Epithelial cell of esophagus (primary cell): ENCODE measurements at regions not wholly inside any gene's neighbourhood (a gene's known extent, or its start where the extent isn't known, plus 50 kb on each side); places are given as distances from the start of the nearest gene placed in this dataset.

Source experiments
- DNase-seq: peaks from one replicate; pipeline ENCODE4 v3.0.0; 2010; ENCODE audit warnings: low read depth
- H3K4me3 ChIP-seq: 2 replicates; pipeline ENCODE4 v1.5.1; 2011; ENCODE audit warnings: mild to moderate bottlenecking, low read length, control low read depth
- CTCF ChIP-seq: IDR thresholded peaks from 2 replicates; pipeline ENCODE4 v1.5.1; 2011; ENCODE audit warnings: low read depth, mild to moderate bottlenecking, low read length, control low read depth, inconsistent platforms; ENCODE audit not compliant: insufficient read depth; ENCODE audit errors: missing control alignments

- DNase-seq = no peak
- H3K4me3 ChIP-seq = no peak overlapping the region
- TF ChIP-seq CTCF = no peak
Measured at GRCh38 chr2:207243601-207244000, 77.9 kb upstream of the KLF7 start.

GRCh38 chr2:207244971-207245925 lies 79.5 kb upstream of the KLF7 start:
- no peak for DNase-seq
- no peak overlapping the region for H3K4me3 ChIP-seq
- TF ChIP-seq CTCF = no peak

- TF ChIP-seq CTCF = no peak
- no peak overlapping the region for H3K4me3 ChIP-seq
- peak; percentile 83 for DNase-seq
Measured at GRCh38 chr2:207248702-207249377, 83.1 kb upstream of the KLF7 start.

- H3K4me3 ChIP-seq = no peak overlapping the region
- DNase-seq = no peak
- TF ChIP-seq CTCF = no peak
Measured at GRCh38 chr2:207251022-207251421, 85.3 kb upstream of the KLF7 start.

- no peak for DNase-seq
- no peak for TF ChIP-seq CTCF
- no peak overlapping the region for H3K4me3 ChIP-seq
Measured at GRCh38 chr2:207251573-207252192, 85.9 kb upstream of the KLF7 start.

GRCh38 chr2:207252416-207252815 lies 86.7 kb upstream of the KLF7 start:
- no peak for TF ChIP-seq CTCF
- no peak for DNase-seq
- H3K4me3 ChIP-seq = no peak overlapping the region
